Neural cell (in vitro differentiated cells): ENCODE measurements at regions not wholly inside any gene's neighbourhood (a gene's known extent, or its start where the extent isn't known, plus 50 kb on each side); places are given as distances from the start of the nearest gene placed in this dataset.

ENCODE experiments used
- H2AFZ ChIP-seq: fragments of 200-600, 300-800 bp; sonication (generic), shearing (Covaris generic); 2 replicates; pipeline ENCODE4 v1.6.0; 2014; ENCODE audit warnings: low read depth, mild to moderate bottlenecking, antibody characterized with exemption, low read length, moderate library complexity
- H3F3A ChIP-seq: fragments of 200-600 bp; shearing (Covaris generic); 2 replicates; pipeline ENCODE4 v1.6.1; 2016; ENCODE audit warnings: mild to moderate bottlenecking, moderate library complexity, mixed read lengths, antibody characterized with exemption, low read length; ENCODE audit not compliant: insufficient read depth, poor library complexity, severe bottlenecking
- H3K27ac ChIP-seq: fragments of 200-600, 300-800 bp; sonication (generic), shearing (Covaris generic); 2 replicates; pipeline ENCODE4 v1.5.1; 2014; ENCODE audit warnings: mild to moderate bottlenecking, low read length, moderate library complexity
- H3K27me3 ChIP-seq: fragments of 300-800, 200-600 bp; sonication (generic), shearing (Covaris generic); 2 replicates; pipeline ENCODE4 v1.6.0; 2014; ENCODE audit warnings: mild to moderate bottlenecking, low read depth, low read length, moderate library complexity; ENCODE audit not compliant: insufficient read depth
- H3K36me3 ChIP-seq: fragments of 300-800, 200-600 bp; sonication (generic), shearing (Covaris generic); 2 replicates; pipeline ENCODE4 v1.5.1; 2014; ENCODE audit warnings: mild to moderate bottlenecking, antibody characterized with exemption, low read length, moderate library complexity; ENCODE audit not compliant: insufficient read depth
- H3K4me2 ChIP-seq: fragments of 300-800, 200-600 bp; sonication (generic), shearing (Covaris generic); 2 replicates; pipeline ENCODE4 v1.6.0; 2014; ENCODE audit warnings: mild to moderate bottlenecking, low read length
- H3K4me3 ChIP-seq: fragments of 300-800, 200-600 bp; sonication (generic), shearing (Covaris generic); 2 replicates; pipeline ENCODE4 v1.5.1; 2014; ENCODE audit warnings: mild to moderate bottlenecking, low read length, moderate library complexity
- H3K79me2 ChIP-seq: fragments of 200-600 bp; shearing (Covaris generic); replicated peaks from 2 replicates; pipeline ENCODE4 v1.6.0; 2014; ENCODE audit warnings: mild to moderate bottlenecking, low read length, moderate library complexity; ENCODE audit not compliant: insufficient read depth
- H3K9ac ChIP-seq: fragments of 300-800, 200-600 bp; sonication (generic), shearing (Covaris generic); 2 replicates; pipeline ENCODE4 v1.6.1; 2016; ENCODE audit warnings: mild to moderate bottlenecking, low read length, mixed read lengths
- H3K9me2 ChIP-seq: fragments of 200-600 bp; shearing (Covaris generic); 2 replicates; pipeline ENCODE4 v1.6.1; 2016; ENCODE audit warnings: mild to moderate bottlenecking, low read length, mixed read lengths; ENCODE audit not compliant: insufficient read depth
- H3K9me3 ChIP-seq: fragments of 200-600, 300-800 bp; sonication (generic), shearing (Covaris generic); 2 replicates; pipeline ENCODE4 v1.6.1; 2016; ENCODE audit warnings: mild to moderate bottlenecking, mixed run types, low read length, moderate library complexity, mixed read lengths
- H4K20me1 ChIP-seq: fragments of 200-600 bp; shearing (Covaris generic); 2 replicates; pipeline ENCODE4 v1.6.1; 2016; ENCODE audit warnings: mild to moderate bottlenecking, mixed run types; ENCODE audit not compliant: insufficient read depth
- CTCF ChIP-seq: fragments of 450-650 bp; IDR thresholded peaks from 2 replicates; pipeline ENCODE4 v1.5.1; 2014; ENCODE audit warnings: antibody characterized with exemption, mild to moderate bottlenecking, moderate library complexity; ENCODE audit not compliant: poor library complexity, severe bottlenecking
- EP300 ChIP-seq: fragments of 450-650 bp; conservative IDR thresholded peaks from 2 replicates; pipeline ENCODE4 v1.6.1; 2014; ENCODE audit warnings: antibody characterized with exemption, mild to moderate bottlenecking, moderate library complexity; ENCODE audit not compliant: poor library complexity, severe bottlenecking
- EZH2 ChIP-seq: fragments of 200-600, 300-800 bp; shearing (Covaris generic), sonication (generic); IDR thresholded peaks from 2 replicates; pipeline ENCODE4 v1.6.1; 2014; ENCODE audit warnings: antibody characterized with exemption, low read length, borderline replicate concordance, mild to moderate bottlenecking; ENCODE audit not compliant: insufficient read depth, poor library complexity, severe bottlenecking
- MXI1 ChIP-seq: fragments of 450-650 bp; conservative IDR thresholded peaks from 2 replicates; pipeline ENCODE4 v1.6.1; 2014; ENCODE audit warnings: antibody characterized with exemption, mild to moderate bottlenecking; ENCODE audit not compliant: poor library complexity, severe bottlenecking
- POLR2AphosphoS5 ChIP-seq: IDR thresholded peaks from 2 replicates; pipeline ENCODE4 v1.6.1; 2012
- RAD21 ChIP-seq: fragments of 450-650 bp; conservative IDR thresholded peaks from 2 replicates; pipeline ENCODE4 v1.6.1; 2014; ENCODE audit warnings: antibody characterized with exemption, mild to moderate bottlenecking, moderate library complexity
- REST ChIP-seq: IDR thresholded peaks from 2 replicates; pipeline ENCODE4 v1.6.1; 2012; ENCODE audit warnings: borderline replicate concordance
- SMC3 ChIP-seq: fragments of 450-650 bp; conservative IDR thresholded peaks from 2 replicates; pipeline ENCODE4 v1.6.1; 2014; ENCODE audit warnings: antibody characterized with exemption, mild to moderate bottlenecking, moderate library complexity; ENCODE audit not compliant: poor library complexity
- TAF1 ChIP-seq: IDR thresholded peaks from 2 replicates; pipeline ENCODE4 v1.6.1; 2012; ENCODE audit warnings: low read depth

GRCh38 chr2:41990688-41991087 lies 57.1 kb upstream of the PKDCC start:
- no peaks in the 10 kb centered on the region for H3K36me3 ChIP-seq
- H3K4me3 ChIP-seq = no peak overlapping the region
- H3K9me3 ChIP-seq = no peaks in the 10 kb centered on the region
- H3K79me2 ChIP-seq = no peaks in the 10 kb centered on the region
- no peaks in the 10 kb centered on the region for H4K20me1 ChIP-seq
- H3K4me2 ChIP-seq = no peak overlapping the region
- no peak overlapping the region for H3K27ac ChIP-seq
- no peak overlapping the region for H3K9ac ChIP-seq
- no peaks in the 10 kb centered on the region for H3K27me3 ChIP-seq
- TF ChIP-seq EZH2 (no peak), POLR2AphosphoS5 (no peak), RAD21 (no peak), SMC3 (no peak), REST (no peak), CTCF (no peak), MXI1 (no peak), EP300 (no peak), TAF1 (no peak)
- no peak overlapping the region for H2AFZ ChIP-seq
- no peaks in the 10 kb centered on the region for H3K9me2 ChIP-seq
- no peaks in the 10 kb centered on the region for H3F3A ChIP-seq

GRCh38 chr2:41992056-41992642 lies 55.7 kb upstream of the PKDCC start:
- Histone ChIP-seq H3K79me2 (no peaks in the 10 kb centered on the region), H2AFZ (no peak overlapping the region), H3K27me3 (no peaks in the 10 kb centered on the region), H3K9me3 (no peaks in the 10 kb centered on the region), H4K20me1 (no peaks in the 10 kb centered on the region), H3F3A (no peaks in the 10 kb centered on the region), H3K4me2 (no peak overlapping the region), H3K4me3 (no peak overlapping the region), H3K27ac (no peak overlapping the region), H3K36me3 (no peaks in the 10 kb centered on the region), H3K9ac (no peak overlapping the region), H3K9me2 (no peaks in the 10 kb centered on the region)
- TF ChIP-seq EZH2 (no peak), MXI1 (no peak), SMC3 (no peak), CTCF (no peak), POLR2AphosphoS5 (no peak), EP300 (no peak), REST (no peak), RAD21 (no peak), TAF1 (no peak)
